Stomach (tissue), 4 donors: ENCODE measurements at regions not wholly inside any gene's neighbourhood (a gene's known extent, or its start where the extent isn't known, plus 50 kb on each side); places are given as distances from the start of the nearest gene placed in this dataset.

ENCODE experiments used
- EP300 ChIP-seq: sonication (generic); formaldehyde crosslinking; IDR thresholded peaks from one replicate; pipeline ENCODE4 v1.6.1; 2017; ENCODE audit warnings: antibody characterized with exemption
- POLR2A ChIP-seq, 4 donors: fragments of 450-650 bp; IDR thresholded peaks; one replicate each; pipeline ENCODE4 v1.6.1; 2016; ENCODE audit warnings: antibody characterized with exemption in 4 of 4, control low read depth in 2 of 4, mild to moderate bottlenecking in 1 of 4, moderate library complexity in 1 of 4
- POLR2AphosphoS5 ChIP-seq, 3 donors: sonication (generic); formaldehyde crosslinking; IDR thresholded peaks; one replicate each; pipeline ENCODE4 v1.6.1; 2016; ENCODE audit warnings: antibody characterized with exemption in 3 of 3
- TF ChIP-seq, protein P1 (sequence below), 7 experiments: fragments of 450-650 bp in 4 of 7; fragments of 200-600 bp in 3 of 7; sonication (generic) in 3 of 7; IDR thresholded peaks; one replicate each; pipeline ENCODE4 v1.5.1; 2016 to 2019; ENCODE audit warnings: antibody characterized with exemption in 7 of 7, control low read depth in 2 of 7, mild to moderate bottlenecking in 1 of 7

DNA sequence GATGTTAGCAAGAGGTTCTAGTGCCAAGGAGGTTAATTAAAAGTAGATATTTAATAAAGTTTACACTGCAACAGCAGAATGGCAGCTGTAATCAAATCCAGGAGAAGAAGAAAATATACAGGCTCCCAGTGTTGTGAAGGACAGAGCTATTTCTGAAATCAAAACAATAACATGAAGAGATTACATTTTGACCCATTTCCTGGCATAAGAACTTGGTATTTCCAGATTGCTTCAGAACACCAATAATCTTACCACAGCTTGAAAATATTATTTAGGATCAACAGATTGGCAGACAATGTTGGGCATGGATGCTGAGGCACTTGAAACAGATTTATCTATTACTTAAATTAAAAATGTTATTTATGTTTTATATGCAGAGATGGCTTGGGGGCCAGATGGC, 692.5 kb downstream of the KCNA4 start:
- TF ChIP-seq, protein P1, sequence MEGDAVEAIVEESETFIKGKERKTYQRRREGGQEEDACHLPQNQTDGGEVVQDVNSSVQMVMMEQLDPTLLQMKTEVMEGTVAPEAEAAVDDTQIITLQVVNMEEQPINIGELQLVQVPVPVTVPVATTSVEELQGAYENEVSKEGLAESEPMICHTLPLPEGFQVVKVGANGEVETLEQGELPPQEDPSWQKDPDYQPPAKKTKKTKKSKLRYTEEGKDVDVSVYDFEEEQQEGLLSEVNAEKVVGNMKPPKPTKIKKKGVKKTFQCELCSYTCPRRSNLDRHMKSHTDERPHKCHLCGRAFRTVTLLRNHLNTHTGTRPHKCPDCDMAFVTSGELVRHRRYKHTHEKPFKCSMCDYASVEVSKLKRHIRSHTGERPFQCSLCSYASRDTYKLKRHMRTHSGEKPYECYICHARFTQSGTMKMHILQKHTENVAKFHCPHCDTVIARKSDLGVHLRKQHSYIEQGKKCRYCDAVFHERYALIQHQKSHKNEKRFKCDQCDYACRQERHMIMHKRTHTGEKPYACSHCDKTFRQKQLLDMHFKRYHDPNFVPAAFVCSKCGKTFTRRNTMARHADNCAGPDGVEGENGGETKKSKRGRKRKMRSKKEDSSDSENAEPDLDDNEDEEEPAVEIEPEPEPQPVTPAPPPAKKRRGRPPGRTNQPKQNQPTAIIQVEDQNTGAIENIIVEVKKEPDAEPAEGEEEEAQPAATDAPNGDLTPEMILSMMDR (IDR thresholded peaks at IDR 0.05), result no peak
- no peak for TF ChIP-seq EP300
- TF ChIP-seq POLR2A (IDR thresholded peaks at IDR 0.05), result no peak
- no peak for TF ChIP-seq POLR2AphosphoS5 (IDR thresholded peaks at IDR 0.05)
